SK-N-SH (cell line): ENCODE measurements at regions not wholly inside any gene's neighbourhood (a gene's known extent, or its start where the extent isn't known, plus 50 kb on each side); places are given as distances from the start of the nearest gene placed in this dataset.

Experiments used
- CTCF ChIA-PET: fragments of 300-600, 350-600 bp; formaldehyde crosslinking; extraction: SDS; loops from one replicate; lab custom pipeline; 2021; lab: Yijun Ruan, JAX
- POLR2A ChIA-PET: fragments of 350-600 bp; sonication (Branson Sonifier 250); formaldehyde crosslinking; extraction: SDS; loops from one replicate; lab custom pipeline; 2020; ENCODE audit warnings: antibody characterized with exemption, inconsistent platforms; lab: Yijun Ruan, JAX
- DNase-seq: peaks from one replicate; pipeline ENCODE4 v3.0.0; 2012
- H2AFZ ChIP-seq: fragments of 200-600 bp; sonication (generic); 2 replicates; pipeline ENCODE4 v1.8.1; 2016; ENCODE audit warnings: antibody characterized with exemption, mild to moderate bottlenecking, low read depth
- H3F3A ChIP-seq: fragments of 200-600 bp; sonication (generic); replicated peaks from 2 replicates; pipeline ENCODE3; 2016; ENCODE audit warnings: antibody characterized with exemption, mild to moderate bottlenecking; ENCODE audit not compliant: insufficient read depth
- H3K27ac ChIP-seq, 2 experiments: fragments of 200-500 bp in 1 of 2; fragments of 200-600 bp in 1 of 2; sonication (Bioruptor generic) in 1 of 2; sonication (generic), shearing (Covaris generic) in 1 of 2; 2 replicates each; pipeline versions ENCODE4 v1.5.1 to v1.6.1; 2014 to 2016; ENCODE audit warnings: low read depth in 2 of 2, inconsistent platforms in 1 of 2, low read length in 1 of 2, mild to moderate bottlenecking in 1 of 2, mixed read lengths in 1 of 2
- H3K27me3 ChIP-seq: fragments of 200-600 bp; sonication (generic), shearing (Covaris generic); 2 replicates; pipeline ENCODE4 v1.6.1; 2016; ENCODE audit warnings: mixed run types; ENCODE audit not compliant: insufficient read depth
- H3K36me3 ChIP-seq, 2 experiments: fragments of 200-500 bp in 1 of 2; fragments of 200-600 bp in 1 of 2; sonication (Bioruptor generic) in 1 of 2; sonication (generic) in 1 of 2; replicated peaks in 1 of 2; 2 replicates each; pipeline versions ENCODE3 to v1.5.1; 2014 to 2016; ENCODE audit warnings: low read length in 1 of 2, mild to moderate bottlenecking in 1 of 2; ENCODE audit not compliant: insufficient read depth in 2 of 2, control insufficient read depth in 1 of 2
- H3K4me1 ChIP-seq, 2 experiments: fragments of 200-500 bp in 1 of 2; fragments of 200-600 bp in 1 of 2; sonication (Bioruptor generic) in 1 of 2; sonication (generic), shearing (Covaris generic) in 1 of 2; 2 replicates each; pipeline versions ENCODE4 v1.5.1 to v1.6.1; 2014 to 2016; ENCODE audit warnings: low read depth in 1 of 2, low read length in 1 of 2, mixed run types in 1 of 2; ENCODE audit not compliant: insufficient read depth in 2 of 2, control insufficient read depth in 1 of 2
- H3K4me2 ChIP-seq: fragments of 200-600 bp; sonication (generic), shearing (Covaris generic); 2 replicates; pipeline ENCODE4 v1.6.1; 2017; ENCODE audit warnings: mixed run types
- H3K4me3 ChIP-seq, 2 experiments: fragments of 200-500 bp in 1 of 2; fragments of 200-600 bp in 1 of 2; sonication (Bioruptor generic) in 1 of 2; sonication (generic), shearing (Covaris generic) in 1 of 2; 2 replicates each; pipeline versions ENCODE4 v1.5.1 to v1.8.1; 2014 to 2016; ENCODE audit warnings: low read depth in 2 of 2, inconsistent platforms in 1 of 2, low read length in 1 of 2, mild to moderate bottlenecking in 1 of 2, mixed read lengths in 1 of 2, moderate library complexity in 1 of 2
- H3K79me2 ChIP-seq: fragments of 200-600 bp; sonication (generic); 2 replicates; pipeline ENCODE4 v1.8.1; 2017; ENCODE audit warnings: mild to moderate bottlenecking; ENCODE audit not compliant: insufficient read depth
- H3K9ac ChIP-seq: fragments of 200-600 bp; sonication (generic); 2 replicates; pipeline ENCODE4 v1.6.1; 2017; ENCODE audit warnings: mixed run types
- H3K9me2 ChIP-seq: fragments of 200-600 bp; sonication (generic); 2 replicates; pipeline ENCODE4 v1.6.1; 2017; ENCODE audit warnings: mixed run types
- H3K9me3 ChIP-seq: fragments of 200-600 bp; sonication (generic); 2 replicates; pipeline ENCODE4 v1.6.1; 2017; ENCODE audit warnings: mixed run types, mild to moderate bottlenecking, moderate library complexity
- H4K20me1 ChIP-seq: fragments of 200-600 bp; sonication (generic); 2 replicates; pipeline ENCODE4 v1.6.1; 2017; ENCODE audit warnings: mild to moderate bottlenecking, mixed run types; ENCODE audit not compliant: insufficient read depth
- ELF1 ChIP-seq: IDR thresholded peaks from 2 replicates; pipeline ENCODE4 v1.4.0; 2012
- FOSL2 ChIP-seq: IDR thresholded peaks from 2 replicates; pipeline ENCODE4 v1.4.0; 2012; ENCODE audit warnings: low read depth, mild to moderate bottlenecking, moderate library complexity, borderline replicate concordance
- GABPA ChIP-seq: IDR thresholded peaks from 2 replicates; pipeline ENCODE4 v1.4.0; 2012; ENCODE audit warnings: low read depth, mild to moderate bottlenecking
- IRF3 ChIP-seq: fragments of 150-350 bp; IDR thresholded peaks from 2 replicates; pipeline ENCODE4 v1.6.1; 2016; ENCODE audit warnings: mild to moderate bottlenecking, low read depth, low read length
- MEF2A ChIP-seq: IDR thresholded peaks from 2 replicates; pipeline ENCODE4 v1.4.0; 2012; ENCODE audit warnings: low read depth, borderline replicate concordance
- MXI1 ChIP-seq: IDR thresholded peaks from 2 replicates; pipeline ENCODE4 v1.6.1; 2012; ENCODE audit warnings: mild to moderate bottlenecking, low read depth, low read length, improper control_type of control experiment
- NFIC ChIP-seq: IDR thresholded peaks from 2 replicates; pipeline ENCODE4 v1.4.0; 2012; ENCODE audit warnings: borderline replicate concordance
- RAD21 ChIP-seq: IDR thresholded peaks from 2 replicates; pipeline ENCODE4 v1.6.1; 2012; ENCODE audit warnings: mild to moderate bottlenecking, low read length
- RCOR1 ChIP-seq: fragments of 150-350 bp; IDR thresholded peaks from 2 replicates; pipeline ENCODE4 v1.6.1; 2017; ENCODE audit warnings: antibody characterized with exemption, low read length
- REST ChIP-seq: IDR thresholded peaks from 2 replicates; pipeline ENCODE4 v1.6.1; 2012; ENCODE audit warnings: mild to moderate bottlenecking, low read depth, low read length, moderate library complexity
- RFX5 ChIP-seq: IDR thresholded peaks from 2 replicates; pipeline ENCODE4 v1.6.1; 2012; ENCODE audit warnings: mild to moderate bottlenecking, improper control_type of control experiment, low read length
- RXRA ChIP-seq: IDR thresholded peaks from 2 replicates; pipeline ENCODE4 v1.4.0; 2012; ENCODE audit warnings: low read depth, mild to moderate bottlenecking, borderline replicate concordance
- SIN3A ChIP-seq: IDR thresholded peaks from 2 replicates; pipeline ENCODE4 v1.6.1; 2012; ENCODE audit warnings: low read depth, mild to moderate bottlenecking, low read length, moderate library complexity, borderline replicate concordance
- SMC3 ChIP-seq: IDR thresholded peaks from 2 replicates; pipeline ENCODE4 v1.6.1; 2012; ENCODE audit warnings: low read depth, low read length, improper control_type of control experiment
- TCF12 ChIP-seq: IDR thresholded peaks from 2 replicates; pipeline ENCODE4 v1.4.0; 2012
- TEAD4 ChIP-seq: IDR thresholded peaks from 2 replicates; pipeline ENCODE4 v1.4.0; 2012; ENCODE audit warnings: mild to moderate bottlenecking, borderline replicate concordance; ENCODE audit not compliant: insufficient read depth
- YY1 ChIP-seq: IDR thresholded peaks from 2 replicates; pipeline ENCODE4 v1.4.0; 2012; ENCODE audit warnings: low read depth, mild to moderate bottlenecking
- WGBS: methylation state at CpG from one replicate; pipeline ENCODE4 v1.1.6; 2017; ENCODE audit warnings: low lambda C conversion rate; 5-methylcytosine and 5-hydroxymethylcytosine counted together
- TF ChIP-seq, protein P1 (sequence below): IDR thresholded peaks from 2 replicates; pipeline ENCODE4 v1.4.0; 2012; ENCODE audit warnings: low read depth, borderline replicate concordance
- TF ChIP-seq, protein P2 (sequence below): IDR thresholded peaks from 2 replicates; pipeline ENCODE4; 2012

DNA sequence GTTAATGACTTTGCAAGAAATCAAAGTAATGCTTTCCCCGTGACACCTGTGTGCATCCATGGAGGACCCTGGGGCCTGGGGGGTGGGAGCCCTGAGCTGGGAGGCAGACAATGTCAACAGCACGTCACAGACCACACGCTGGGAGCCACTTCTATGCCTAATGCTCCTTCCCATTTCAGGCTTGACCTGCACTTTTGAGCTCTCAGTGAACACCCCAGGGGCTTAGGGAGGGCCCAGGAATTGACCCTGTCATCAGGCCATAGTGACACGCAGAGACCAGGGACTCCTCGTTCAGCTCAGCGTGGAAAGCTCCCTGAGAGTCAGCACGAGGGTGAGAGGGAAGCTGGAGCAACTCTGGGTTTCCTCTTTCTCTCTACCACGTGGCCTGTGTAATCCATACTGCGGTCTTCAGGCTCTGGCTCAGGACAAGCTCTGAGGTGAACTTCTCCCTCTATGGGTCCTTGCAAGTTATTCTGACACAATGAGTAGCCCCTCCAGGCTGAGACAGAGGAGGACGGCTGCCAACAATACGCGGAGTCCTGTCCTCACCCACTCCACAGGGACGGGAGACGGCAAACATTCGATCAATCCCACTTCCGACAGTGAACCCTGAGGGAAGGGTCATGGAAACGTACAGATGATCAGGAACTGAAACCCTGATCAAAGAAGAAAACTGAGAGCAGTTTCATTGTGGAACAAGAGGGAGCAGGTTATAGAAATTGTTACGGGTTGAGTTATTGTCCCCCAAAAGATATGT is 130.8 kb upstream of the IRX4 start:
- TF ChIP-seq TEAD4 (no peak), RCOR1 (no peak), MXI1 (no peak), NFIC (no peak), SIN3A (no peak), ELF1 (no peak)
- TF ChIP-seq, protein P1, sequence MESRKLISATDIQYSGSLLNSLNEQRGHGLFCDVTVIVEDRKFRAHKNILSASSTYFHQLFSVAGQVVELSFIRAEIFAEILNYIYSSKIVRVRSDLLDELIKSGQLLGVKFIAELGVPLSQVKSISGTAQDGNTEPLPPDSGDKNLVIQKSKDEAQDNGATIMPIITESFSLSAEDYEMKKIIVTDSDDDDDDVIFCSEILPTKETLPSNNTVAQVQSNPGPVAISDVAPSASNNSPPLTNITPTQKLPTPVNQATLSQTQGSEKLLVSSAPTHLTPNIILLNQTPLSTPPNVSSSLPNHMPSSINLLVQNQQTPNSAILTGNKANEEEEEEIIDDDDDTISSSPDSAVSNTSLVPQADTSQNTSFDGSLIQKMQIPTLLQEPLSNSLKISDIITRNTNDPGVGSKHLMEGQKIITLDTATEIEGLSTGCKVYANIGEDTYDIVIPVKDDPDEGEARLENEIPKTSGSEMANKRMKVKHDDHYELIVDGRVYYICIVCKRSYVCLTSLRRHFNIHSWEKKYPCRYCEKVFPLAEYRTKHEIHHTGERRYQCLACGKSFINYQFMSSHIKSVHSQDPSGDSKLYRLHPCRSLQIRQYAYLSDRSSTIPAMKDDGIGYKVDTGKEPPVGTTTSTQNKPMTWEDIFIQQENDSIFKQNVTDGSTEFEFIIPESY, result no peak
- TF ChIP-seq, protein P2, sequence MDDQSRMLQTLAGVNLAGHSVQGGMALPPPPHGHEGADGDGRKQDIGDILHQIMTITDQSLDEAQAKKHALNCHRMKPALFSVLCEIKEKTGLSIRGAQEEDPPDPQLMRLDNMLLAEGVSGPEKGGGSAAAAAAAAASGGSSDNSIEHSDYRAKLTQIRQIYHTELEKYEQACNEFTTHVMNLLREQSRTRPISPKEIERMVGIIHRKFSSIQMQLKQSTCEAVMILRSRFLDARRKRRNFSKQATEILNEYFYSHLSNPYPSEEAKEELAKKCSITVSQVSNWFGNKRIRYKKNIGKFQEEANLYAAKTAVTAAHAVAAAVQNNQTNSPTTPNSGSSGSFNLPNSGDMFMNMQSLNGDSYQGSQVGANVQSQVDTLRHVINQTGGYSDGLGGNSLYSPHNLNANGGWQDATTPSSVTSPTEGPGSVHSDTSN, result no peak
- TF ChIP-seq, all 33 proteins: peak for 0
- H3K9ac ChIP-seq, result no peak overlapping the region
- H3K36me3 ChIP-seq, result no peaks in the 10 kb centered on the region
- no peaks in the 10 kb centered on the region for H3K9me2 ChIP-seq
- no peak for DNase-seq
- 2% methylated on average over 12 of the region's 18 CpGs for WGBS
- POLR2A ChIA-PET, result no interaction called here
- peaks cover 61% of the 10 kb centered on the region for H3K27me3 ChIP-seq
- no peak overlapping the region for H2AFZ ChIP-seq
- H3K79me2 ChIP-seq, result no peaks in the 10 kb centered on the region
- no peaks in the 10 kb centered on the region for H3K9me3 ChIP-seq
- H3K4me3 ChIP-seq, result no peak overlapping the region
- H3F3A ChIP-seq, result no peaks in the 10 kb centered on the region
- no peak overlapping the region for H3K4me2 ChIP-seq
- no peaks in the 10 kb centered on the region for H4K20me1 ChIP-seq
- CTCF ChIA-PET, result interaction anchor here (1.1 kb wide), 1 partner anchor 11 kb away, joined by 3 read pairs; no protein-coding TSS in a partner anchor
- no peak overlapping the region for H3K27ac ChIP-seq
- no peaks in the 10 kb centered on the region for H3K4me1 ChIP-seq

DNA sequence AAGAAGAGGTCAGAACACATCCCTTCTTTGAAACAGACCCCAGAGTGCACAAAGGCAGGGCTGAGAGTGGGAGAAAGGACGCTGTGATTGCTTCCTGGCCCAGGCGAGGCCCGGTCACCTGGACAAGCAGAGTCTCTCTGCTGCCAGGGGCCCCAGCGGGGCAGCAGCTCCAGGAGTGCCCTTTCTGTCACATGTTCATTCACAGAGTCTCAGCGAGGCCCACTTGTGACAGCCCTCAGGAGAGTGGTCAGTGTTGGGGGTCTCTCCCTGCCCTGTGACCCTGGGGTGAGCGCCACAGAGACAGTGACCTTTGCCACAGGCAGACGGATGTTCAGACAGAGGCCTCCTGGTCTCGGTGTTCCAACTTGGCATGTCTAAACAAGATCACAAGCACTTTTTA is 130.2 kb upstream of the IRX4 start:
- Histone ChIP-seq H3K9me3 (no peaks in the 10 kb centered on the region), H3K36me3 (no peaks in the 10 kb centered on the region), H4K20me1 (no peaks in the 10 kb centered on the region), H3K9ac (no peak overlapping the region), H3K79me2 (no peaks in the 10 kb centered on the region), H3K4me3 (no peak overlapping the region), H3K27me3 (peaks cover 67% of the 10 kb centered on the region), H2AFZ (no peak overlapping the region), H3K27ac (no peak overlapping the region), H3K4me1 (no peaks in the 10 kb centered on the region), H3K9me2 (no peaks in the 10 kb centered on the region), H3K4me2 (no peak overlapping the region), H3F3A (no peaks in the 10 kb centered on the region)
- CTCF ChIA-PET, result interaction anchor here (1.1 kb wide), 1 partner anchor 12 kb away, joined by 3 read pairs; no protein-coding TSS in a partner anchor
- 0% methylated on average over 3 of the region's 8 CpGs for WGBS
- POLR2A ChIA-PET, result no interaction called here
- no peak for DNase-seq
- TF ChIP-seq SMC3 (no peak), FOSL2 (no peak), RAD21 (no peak), SIN3A (no peak), RFX5 (no peak), TCF12 (no peak), YY1 (no peak), MEF2A (no peak), TEAD4 (no peak), RXRA (no peak), REST (no peak), GABPA (no peak), IRF3 (no peak)
- TF ChIP-seq, protein P2, result no peak
